ENCODE measurements at regions not wholly inside any gene's neighbourhood (a gene's known extent, or its start where the extent isn't known, plus 50 kb on each side); places are given as distances from the start of the nearest gene placed in this dataset.

GRCh38 chr16:85543536-85543935 is 69.6 kb upstream of the GSE1 start:
- Histone ChIP-seq H3K27me3 (ENCODE audit: control insufficient read depth, extremely low read depth, insufficient read depth, low read length) (peaks cover 11% of the 10 kb centered on the region), H3K36me3 (ENCODE audit: control insufficient read depth in 2 of 2, extremely low read depth in 1 of 2, insufficient read depth in 2 of 2, low read length in 2 of 2) (no peaks in the 10 kb centered on the region), H3K4me3 (ENCODE audit: control insufficient read depth in 2 of 3, extremely low read depth in 1 of 3, insufficient read depth in 2 of 3, low read depth in 1 of 3, low read length in 3 of 3) (no peak overlapping the region), H3K9me1 (ENCODE audit: control insufficient read depth, extremely low read depth, insufficient read depth, low read length) (no peaks in the 10 kb centered on the region), H2AFZ (ENCODE audit: control insufficient read depth, low read length) (no peak overlapping the region), H3K4me1 (ENCODE audit: control insufficient read depth, extremely low read depth, insufficient read depth, low read length) (peaks cover 5% of the 10 kb centered on the region), H3K79me2 (ENCODE audit: control insufficient read depth, insufficient read depth, low read length) (no peaks in the 10 kb centered on the region), H3K4me2 (ENCODE audit: control insufficient read depth, extremely low read depth, insufficient read depth, low read depth, low read length) (no peak overlapping the region), H4K20me1 (ENCODE audit: control insufficient read depth, extremely low read depth, insufficient read depth, low read length) (no peaks in the 10 kb centered on the region), H3K9me3 (ENCODE audit: control insufficient read depth, low read depth, low read length) (peaks cover 4% of the 10 kb centered on the region), H3K9ac (ENCODE audit: control insufficient read depth, extremely low read depth, insufficient read depth, low read length) (no peak overlapping the region), H3K27ac (ENCODE audit: control insufficient read depth, insufficient read depth, low read length) (no peak overlapping the region)
- no peak for DNase-seq (ENCODE audit: low read depth, low spot score)
- TF ChIP-seq EZH2 (IDR thresholded peaks at IDR 0.05; ENCODE audit: low read length): no peak
- TF ChIP-seq, protein P1, sequence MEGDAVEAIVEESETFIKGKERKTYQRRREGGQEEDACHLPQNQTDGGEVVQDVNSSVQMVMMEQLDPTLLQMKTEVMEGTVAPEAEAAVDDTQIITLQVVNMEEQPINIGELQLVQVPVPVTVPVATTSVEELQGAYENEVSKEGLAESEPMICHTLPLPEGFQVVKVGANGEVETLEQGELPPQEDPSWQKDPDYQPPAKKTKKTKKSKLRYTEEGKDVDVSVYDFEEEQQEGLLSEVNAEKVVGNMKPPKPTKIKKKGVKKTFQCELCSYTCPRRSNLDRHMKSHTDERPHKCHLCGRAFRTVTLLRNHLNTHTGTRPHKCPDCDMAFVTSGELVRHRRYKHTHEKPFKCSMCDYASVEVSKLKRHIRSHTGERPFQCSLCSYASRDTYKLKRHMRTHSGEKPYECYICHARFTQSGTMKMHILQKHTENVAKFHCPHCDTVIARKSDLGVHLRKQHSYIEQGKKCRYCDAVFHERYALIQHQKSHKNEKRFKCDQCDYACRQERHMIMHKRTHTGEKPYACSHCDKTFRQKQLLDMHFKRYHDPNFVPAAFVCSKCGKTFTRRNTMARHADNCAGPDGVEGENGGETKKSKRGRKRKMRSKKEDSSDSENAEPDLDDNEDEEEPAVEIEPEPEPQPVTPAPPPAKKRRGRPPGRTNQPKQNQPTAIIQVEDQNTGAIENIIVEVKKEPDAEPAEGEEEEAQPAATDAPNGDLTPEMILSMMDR (optimal IDR thresholded peaks at IDR 0.05 in 1 of 3, IDR thresholded peaks at IDR 0.05 in 1 of 3, conservative IDR thresholded peaks at IDR 0.05 in 1 of 3; ENCODE audit: extremely low read depth in 1 of 3, insufficient read depth in 2 of 3, low read length in 3 of 3): no peak
- no peak for FAIRE-seq
- dilution Hi-C loops (cut with MboI; ENCODE audit: extremely low pct_ligation_motif_present, low sequenced_read_pairs): no loop called here

DNA sequence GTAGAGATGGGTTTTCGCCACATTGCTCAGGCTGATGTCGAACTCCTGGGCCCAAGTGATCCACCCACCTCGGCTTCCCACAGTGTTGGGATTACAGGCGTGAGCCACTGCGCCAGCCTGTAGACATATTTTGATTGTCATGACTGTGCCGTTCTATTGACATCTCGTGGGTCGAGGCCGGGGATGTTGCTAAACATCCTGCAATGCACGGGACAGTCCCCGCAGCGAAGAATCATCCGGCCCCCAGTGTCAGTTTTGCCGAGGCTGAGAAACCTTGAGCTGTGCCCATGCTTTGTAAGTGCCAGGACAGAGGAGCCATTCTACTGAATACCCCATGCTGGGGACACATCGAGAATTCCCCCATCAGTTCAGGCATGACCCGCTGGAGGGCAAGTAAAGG is 69.1 kb upstream of the GSE1 start:
- no peaks in the 10 kb centered on the region for H3K79me2 ChIP-seq (ENCODE audit: control insufficient read depth, insufficient read depth, low read length)
- H4K20me1 ChIP-seq (ENCODE audit: control insufficient read depth, extremely low read depth, insufficient read depth, low read length): no peaks in the 10 kb centered on the region
- no peak overlapping the region for H3K9ac ChIP-seq (ENCODE audit: control insufficient read depth, extremely low read depth, insufficient read depth, low read length)
- no peak for FAIRE-seq
- no peak overlapping the region for H2AFZ ChIP-seq (ENCODE audit: control insufficient read depth, low read length)
- no peak for TF ChIP-seq EZH2 (IDR thresholded peaks at IDR 0.05; ENCODE audit: low read length)
- TF ChIP-seq, protein P1 (optimal IDR thresholded peaks at IDR 0.05 in 1 of 3, IDR thresholded peaks at IDR 0.05 in 1 of 3, conservative IDR thresholded peaks at IDR 0.05 in 1 of 3; ENCODE audit: extremely low read depth in 1 of 3, insufficient read depth in 2 of 3, low read length in 3 of 3): no peak
- dilution Hi-C loops (cut with MboI; ENCODE audit: extremely low pct_ligation_motif_present, low sequenced_read_pairs): no loop called here
- no peak overlapping the region for H3K27ac ChIP-seq (ENCODE audit: control insufficient read depth, insufficient read depth, low read length)
- no peaks in the 10 kb centered on the region for H3K9me1 ChIP-seq (ENCODE audit: control insufficient read depth, extremely low read depth, insufficient read depth, low read length)
- peaks cover 11% of the 10 kb centered on the region for H3K27me3 ChIP-seq (ENCODE audit: control insufficient read depth, extremely low read depth, insufficient read depth, low read length)
- no peak for DNase-seq (ENCODE audit: low read depth, low spot score)
- no peak overlapping the region for H3K4me3 ChIP-seq (ENCODE audit: control insufficient read depth in 2 of 3, extremely low read depth in 1 of 3, insufficient read depth in 2 of 3, low read depth in 1 of 3, low read length in 3 of 3)
- peaks cover 4% of the 10 kb centered on the region for H3K9me3 ChIP-seq (ENCODE audit: control insufficient read depth, low read depth, low read length)
- no peaks in the 10 kb centered on the region for H3K36me3 ChIP-seq (ENCODE audit: control insufficient read depth in 2 of 2, extremely low read depth in 1 of 2, insufficient read depth in 2 of 2, low read length in 2 of 2)
- peaks cover 5% of the 10 kb centered on the region for H3K4me1 ChIP-seq (ENCODE audit: control insufficient read depth, extremely low read depth, insufficient read depth, low read length)
- H3K4me2 ChIP-seq (ENCODE audit: control insufficient read depth, extremely low read depth, insufficient read depth, low read depth, low read length): no peak overlapping the region
